SH-SY5Y (cell line): ENCODE measurements at regions not wholly inside any gene's neighbourhood (a gene's known extent, or its start where the extent isn't known, plus 50 kb on each side); places are given as distances from the start of the nearest gene placed in this dataset.

Experiments
- GATA2 ChIP-seq: IDR thresholded peaks from 2 replicates; pipeline ENCODE4 v1.6.1; 2011; ENCODE audit warnings: mild to moderate bottlenecking, low read depth, low read length
- GATA3 ChIP-seq: IDR thresholded peaks from 2 replicates; pipeline ENCODE4 v1.6.1; 2011; ENCODE audit warnings: low read depth, mild to moderate bottlenecking, low read length, moderate library complexity

GRCh38 chr11:32267679-32268187, 167.6 kb downstream of the WT1 start:
- no peak for TF ChIP-seq GATA3
- TF ChIP-seq GATA2, result no peak
